HG03159 (cell line): ENCODE measurements at regions not wholly inside any gene's neighbourhood (a gene's known extent, or its start where the extent isn't known, plus 50 kb on each side); places are given as distances from the start of the nearest gene placed in this dataset.
"Not testable (repeated sequence)": the region's sequence is repeated elsewhere in the genome, so short reads cannot be mapped to it uniquely, and the experiment has no call there.

Experiments
- ATAC-seq: cut with Tn5 transposase; IDR thresholded peaks from one replicate; pipeline ENCODE4 v1.9.1; 2021; ENCODE audit warnings: mild to moderate bottlenecking, moderate library complexity; ENCODE audit not compliant: unreplicated experiment

- ATAC-seq: no peak
Observed at GRCh38 chr20:40010483-40010882, 678.6 kb downstream of the MAFB start.

GRCh38 chr20:40009542-40009941 is 679.5 kb downstream of the MAFB start:
- no peak for ATAC-seq

- no peak for ATAC-seq
Observed at GRCh38 chr20:40008177-40008576, 680.9 kb downstream of the MAFB start.

GRCh38 chr20:40006168-40006860 is 682.7 kb downstream of the MAFB start:
- no peak for ATAC-seq

GRCh38 chr20:40004092-40004491 is 684.9 kb downstream of the MAFB start:
- ATAC-seq: not testable (repeated sequence)

GRCh38 chr20:39993742-39994141 is 695.3 kb downstream of the MAFB start:
- ATAC-seq: no peak

- ATAC-seq: no peak
Observed at GRCh38 chr20:39990692-39991091, 698.3 kb downstream of the MAFB start.

- ATAC-seq: no peak
Observed at GRCh38 chr20:39988991-39989390, 700.0 kb downstream of the MAFB start.

GRCh38 chr20:39986173-39986904 is 702.7 kb downstream of the MAFB start:
- no peak for ATAC-seq

- ATAC-seq: no peak
Observed at GRCh38 chr20:39985271-39985827, 703.7 kb downstream of the MAFB start.

- ATAC-seq: no peak
Observed at GRCh38 chr20:39983655-39984054, 705.4 kb downstream of the MAFB start.

- ATAC-seq: no peak
Observed at GRCh38 chr20:39983183-39983582, 705.9 kb downstream of the MAFB start.

- no peak for ATAC-seq
Observed at GRCh38 chr20:39974966-39975501, 714.0 kb downstream of the MAFB start.

GRCh38 chr20:39968495-39968894 is 720.5 kb downstream of the MAFB start:
- ATAC-seq: no peak

GRCh38 chr20:39967806-39968205 is 721.2 kb downstream of the MAFB start:
- ATAC-seq: no peak

GRCh38 chr20:39961637-39962244 is 727.3 kb downstream of the MAFB start:
- ATAC-seq: no peak

GRCh38 chr20:39960522-39961428 is 728.3 kb downstream of the MAFB start:
- no peak for ATAC-seq

GRCh38 chr20:39957911-39958310 is 731.1 kb downstream of the MAFB start:
- not testable (repeated sequence) for ATAC-seq

- no peak for ATAC-seq
Observed at GRCh38 chr20:39954621-39955020, 734.4 kb downstream of the MAFB start.

- no peak for ATAC-seq
Observed at GRCh38 chr20:39946931-39947330, 742.1 kb downstream of the MAFB start.
